ENCODE measurements at regions not wholly inside any gene's neighbourhood (a gene's known extent, or its start where the extent isn't known, plus 50 kb on each side); places are given as distances from the start of the nearest gene placed in this dataset.

DNA sequence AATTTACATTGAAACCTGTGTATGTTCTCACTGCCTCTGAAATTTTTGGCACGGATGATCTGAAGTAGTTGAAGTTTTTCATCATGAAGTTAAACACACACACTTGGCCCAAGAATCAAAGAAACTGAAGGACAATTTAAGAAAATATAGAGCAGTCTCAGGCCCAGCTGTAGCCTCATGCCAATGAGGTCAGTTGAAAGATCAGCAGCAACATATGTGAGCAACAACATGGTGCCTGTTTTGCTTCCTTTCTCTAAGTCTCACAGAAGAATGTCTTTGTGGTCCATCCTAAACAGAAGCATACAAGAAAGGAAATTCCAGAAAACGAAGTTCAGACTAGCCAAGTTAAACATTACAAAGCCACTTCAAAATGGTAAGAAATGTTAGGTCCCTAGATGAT is 1737.2 kb downstream of the MAT2B start:
- no peak for TF ChIP-seq POLR2A (IDR thresholded peaks at IDR 0.05; ENCODE audit: low read length)
- TF ChIP-seq GATA1 (IDR thresholded peaks at IDR 0.05; ENCODE audit: low read depth, low read length): no peak
